ENCODE measurements at regions not wholly inside any gene's neighbourhood (a gene's known extent, or its start where the extent isn't known, plus 50 kb on each side); places are given as distances from the start of the nearest gene placed in this dataset.
A peak's percentile ranks its signal among the peaks of the same experiment; 100 is the strongest.

- TF ChIP-seq NFIC (IDR thresholded peaks at IDR 0.05) = no peak
Observed at GRCh38 chr3:82308755-82309154, 547.3 kb upstream of the GBE1 start.

GRCh38 chr3:82306189-82306588 lies 544.7 kb upstream of the GBE1 start:
- no peak for TF ChIP-seq CEBPB (IDR thresholded peaks at IDR 0.05)
- no peak for TF ChIP-seq TAF1 (IDR thresholded peaks at IDR 0.05; ENCODE audit: low read depth)
- no peak for TF ChIP-seq YY1 (IDR thresholded peaks at IDR 0.05; ENCODE audit: low read depth)
- TF ChIP-seq NFIC (IDR thresholded peaks at IDR 0.05) = no peak
- no peak for TF ChIP-seq ZBTB7A (IDR thresholded peaks at IDR 0.05; ENCODE audit: low read depth)
- no peak for TF ChIP-seq CREB1 (IDR thresholded peaks at IDR 0.05; ENCODE audit: low read depth)
- no peak for TF ChIP-seq FOXM1 (IDR thresholded peaks at IDR 0.05; ENCODE audit: borderline replicate concordance, low read depth)
- TF ChIP-seq USF1 (IDR thresholded peaks at IDR 0.05) = no peak
- TF ChIP-seq TEAD4 (IDR thresholded peaks at IDR 0.05) = no peak
- TF ChIP-seq MAX (IDR thresholded peaks at IDR 0.05) = no peak
- TF ChIP-seq EGR1 (IDR thresholded peaks at IDR 0.05) = no peak
- TF ChIP-seq TCF12 (IDR thresholded peaks at IDR 0.05; ENCODE audit: low read depth) = no peak
- TF ChIP-seq REST (IDR thresholded peaks at IDR 0.05; ENCODE audit: low read depth) = no peak
- TF ChIP-seq EP300 (IDR thresholded peaks at IDR 0.05; ENCODE audit: borderline replicate concordance) = no peak

- TF ChIP-seq CREB1 (IDR thresholded peaks at IDR 0.05; ENCODE audit: low read depth) (no peak), REST (IDR thresholded peaks at IDR 0.05; ENCODE audit: low read depth) (no peak), EP300 (IDR thresholded peaks at IDR 0.05; ENCODE audit: borderline replicate concordance) (no peak), CEBPB (IDR thresholded peaks at IDR 0.05) (no peak), TEAD4 (IDR thresholded peaks at IDR 0.05) (no peak), MAX (IDR thresholded peaks at IDR 0.05) (no peak), RAD21 (IDR thresholded peaks at IDR 0.05; ENCODE audit: low read depth) (no peak), NFIC (IDR thresholded peaks at IDR 0.05) (no peak), YY1 (IDR thresholded peaks at IDR 0.05; ENCODE audit: low read depth) (no peak), FOXM1 (IDR thresholded peaks at IDR 0.05; ENCODE audit: borderline replicate concordance, low read depth) (no peak)
Observed at GRCh38 chr3:82294609-82295008, 533.2 kb upstream of the GBE1 start.

GRCh38 chr3:82293867-82294266 lies 532.4 kb upstream of the GBE1 start:
- TF ChIP-seq CEBPB (IDR thresholded peaks at IDR 0.05) (0 out of 2 replicates have a peak, but pooled peaks have one; percentile 13), EGR1 (IDR thresholded peaks at IDR 0.05) (no peak), FOXM1 (IDR thresholded peaks at IDR 0.05; ENCODE audit: borderline replicate concordance, low read depth) (no peak)

- TF ChIP-seq ZBTB7A (IDR thresholded peaks at IDR 0.05; ENCODE audit: low read depth) (no peak), RAD21 (IDR thresholded peaks at IDR 0.05; ENCODE audit: low read depth) (no peak), USF1 (IDR thresholded peaks at IDR 0.05) (no peak), REST (IDR thresholded peaks at IDR 0.05; ENCODE audit: low read depth) (no peak), FOXM1 (IDR thresholded peaks at IDR 0.05; ENCODE audit: borderline replicate concordance, low read depth) (no peak), CREB1 (IDR thresholded peaks at IDR 0.05; ENCODE audit: low read depth) (no peak), EGR1 (IDR thresholded peaks at IDR 0.05) (no peak), YY1 (IDR thresholded peaks at IDR 0.05; ENCODE audit: low read depth) (no peak), NFIC (IDR thresholded peaks at IDR 0.05) (no peak), EP300 (IDR thresholded peaks at IDR 0.05; ENCODE audit: borderline replicate concordance) (no peak), TCF12 (IDR thresholded peaks at IDR 0.05; ENCODE audit: low read depth) (no peak)
Observed at GRCh38 chr3:82293435-82293834, 532.0 kb upstream of the GBE1 start.
